MM.1S (cell line): ENCODE measurements at regions not wholly inside any gene's neighbourhood (a gene's known extent, or its start where the extent isn't known, plus 50 kb on each side); places are given as distances from the start of the nearest gene placed in this dataset.

Experiments used
- EZH2 ChIP-seq: fragments of 300-600 bp; sonication (generic); optimal IDR thresholded peaks from 2 replicates; pipeline ENCODE3; 2017; ENCODE audit warnings: low read depth, mild to moderate bottlenecking, antibody characterized with exemption, low read length, mixed read lengths
- TF ChIP-seq, protein P1 (sequence below): fragments of 300-600 bp; sonication (generic); IDR thresholded peaks from 2 replicates; pipeline ENCODE4 v1.5.1; 2016; ENCODE audit warnings: antibody characterized with exemption, low read length, mixed read lengths

DNA sequence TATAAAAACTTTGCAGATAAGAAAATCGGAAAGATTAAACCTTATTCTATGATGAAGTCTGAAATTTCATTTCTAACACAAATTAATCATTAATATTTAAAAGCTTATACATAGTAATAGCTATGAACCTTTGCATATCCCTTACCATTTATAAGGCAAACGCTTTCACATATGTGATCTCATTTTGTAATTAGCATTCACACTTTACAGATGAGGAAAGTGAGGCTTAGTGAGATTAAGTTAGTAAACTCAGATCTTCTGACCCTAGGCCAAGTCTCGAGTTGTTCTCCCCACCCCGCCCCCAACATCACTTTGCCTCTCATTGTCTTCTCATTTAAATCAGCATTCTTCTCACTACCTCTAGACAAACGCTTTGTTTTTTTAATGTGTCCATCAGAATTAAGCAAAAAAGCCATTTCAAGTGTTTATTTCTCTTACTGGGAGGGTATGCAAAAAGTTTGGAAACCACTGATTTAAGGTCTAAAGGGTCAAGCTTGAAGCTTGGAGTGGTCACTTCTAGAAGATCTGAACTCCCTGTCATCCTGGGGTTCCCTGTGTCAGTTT lies 172.9 kb upstream of the BCL6 start:
- TF ChIP-seq, protein P1, sequence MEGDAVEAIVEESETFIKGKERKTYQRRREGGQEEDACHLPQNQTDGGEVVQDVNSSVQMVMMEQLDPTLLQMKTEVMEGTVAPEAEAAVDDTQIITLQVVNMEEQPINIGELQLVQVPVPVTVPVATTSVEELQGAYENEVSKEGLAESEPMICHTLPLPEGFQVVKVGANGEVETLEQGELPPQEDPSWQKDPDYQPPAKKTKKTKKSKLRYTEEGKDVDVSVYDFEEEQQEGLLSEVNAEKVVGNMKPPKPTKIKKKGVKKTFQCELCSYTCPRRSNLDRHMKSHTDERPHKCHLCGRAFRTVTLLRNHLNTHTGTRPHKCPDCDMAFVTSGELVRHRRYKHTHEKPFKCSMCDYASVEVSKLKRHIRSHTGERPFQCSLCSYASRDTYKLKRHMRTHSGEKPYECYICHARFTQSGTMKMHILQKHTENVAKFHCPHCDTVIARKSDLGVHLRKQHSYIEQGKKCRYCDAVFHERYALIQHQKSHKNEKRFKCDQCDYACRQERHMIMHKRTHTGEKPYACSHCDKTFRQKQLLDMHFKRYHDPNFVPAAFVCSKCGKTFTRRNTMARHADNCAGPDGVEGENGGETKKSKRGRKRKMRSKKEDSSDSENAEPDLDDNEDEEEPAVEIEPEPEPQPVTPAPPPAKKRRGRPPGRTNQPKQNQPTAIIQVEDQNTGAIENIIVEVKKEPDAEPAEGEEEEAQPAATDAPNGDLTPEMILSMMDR = no peak
- no peak for TF ChIP-seq EZH2
